NCI-H2107 treated with DMSO at 0.1 percent for 48 hours (cell line): ENCODE measurements at regions not wholly inside any gene's neighbourhood (a gene's known extent, or its start where the extent isn't known, plus 50 kb on each side); places are given as distances from the start of the nearest gene placed in this dataset.

Source experiments
- DNase-seq: peaks from one replicate; lab custom pipeline; 2025; ENCODE audit not compliant: unreplicated experiment; lab: John Stamatoyannopoulos, UW

DNA sequence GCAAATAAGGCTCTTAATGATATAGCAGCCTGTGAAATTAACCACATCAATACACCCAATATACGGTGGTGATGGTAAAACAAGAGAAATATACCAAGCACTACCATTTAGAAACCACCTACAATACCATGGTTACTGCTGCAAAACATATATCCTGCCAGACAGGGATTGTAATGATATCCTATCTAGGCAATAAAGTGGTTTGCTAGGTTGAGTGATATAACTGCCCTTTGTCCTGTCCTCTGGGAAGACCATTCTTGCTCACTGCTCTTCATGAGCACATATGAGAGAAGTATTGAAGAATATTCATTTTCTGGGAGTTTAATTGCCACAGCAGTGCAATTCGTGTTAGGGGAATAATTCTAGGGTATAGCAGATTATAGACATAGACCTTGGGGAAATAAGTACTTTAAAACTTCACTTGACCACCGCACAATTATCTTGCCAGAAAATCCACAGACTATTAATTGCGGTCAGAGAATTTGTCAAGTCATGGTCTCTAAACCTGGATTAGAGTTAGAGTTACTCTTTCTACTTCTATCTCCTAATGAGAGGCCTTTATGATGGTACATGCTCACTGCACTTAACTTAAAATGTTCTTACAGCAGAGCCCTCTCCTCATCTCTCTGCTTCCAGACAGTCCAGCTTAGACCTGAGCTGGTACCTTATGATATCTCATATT is 413.0 kb downstream of the ZNF608 start:
- no peak for DNase-seq

DNA sequence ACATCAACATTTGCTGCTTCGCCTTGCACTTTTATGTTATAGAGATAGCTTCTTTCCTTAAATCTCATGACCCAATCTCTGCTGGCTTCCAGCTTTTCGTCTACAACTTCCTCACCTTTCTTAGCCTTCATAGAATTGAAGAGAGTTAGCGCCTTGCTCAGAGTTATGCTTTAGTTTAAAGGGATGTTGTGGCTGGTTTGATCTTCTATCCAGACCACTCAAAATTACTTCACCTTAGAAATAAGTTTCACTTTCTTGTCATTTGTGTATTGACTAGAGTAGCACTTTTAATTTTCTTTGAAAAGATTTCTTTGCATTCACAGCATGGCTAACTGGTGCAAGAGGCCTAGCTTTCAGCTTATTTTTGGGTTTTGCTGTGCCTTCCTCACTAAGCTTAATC is 414.2 kb downstream of the ZNF608 start:
- no peak for DNase-seq

DNA sequence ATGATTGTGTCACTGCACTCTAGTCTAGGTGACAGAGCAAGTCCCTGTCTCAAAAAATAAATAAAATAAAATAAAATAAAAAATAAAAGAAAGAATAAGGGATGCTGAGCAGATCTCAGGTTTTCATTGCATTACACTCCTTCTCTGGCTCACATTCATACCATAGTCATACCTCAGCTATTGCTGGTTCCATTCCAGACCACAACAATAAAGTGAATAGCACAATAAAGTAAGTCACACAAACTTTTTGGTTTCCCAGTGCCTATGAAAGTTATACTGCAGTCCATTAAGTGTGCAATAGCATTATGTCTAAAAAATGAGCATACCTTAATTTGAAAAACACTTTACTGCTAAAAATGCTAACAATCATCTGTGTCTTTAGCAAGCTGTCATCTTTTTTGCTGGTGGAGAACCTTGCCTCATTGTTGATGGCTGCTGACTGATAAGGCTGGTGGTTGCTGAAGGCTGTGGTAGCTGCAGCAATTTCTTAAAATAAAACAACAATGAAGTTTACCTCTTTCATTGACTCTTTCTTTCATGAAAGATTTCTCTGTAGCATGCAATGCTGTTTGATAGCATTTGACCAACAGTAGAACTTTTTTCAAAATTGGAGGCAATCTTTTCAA is 415.7 kb downstream of the ZNF608 start:
- DNase-seq: no peak

DNA sequence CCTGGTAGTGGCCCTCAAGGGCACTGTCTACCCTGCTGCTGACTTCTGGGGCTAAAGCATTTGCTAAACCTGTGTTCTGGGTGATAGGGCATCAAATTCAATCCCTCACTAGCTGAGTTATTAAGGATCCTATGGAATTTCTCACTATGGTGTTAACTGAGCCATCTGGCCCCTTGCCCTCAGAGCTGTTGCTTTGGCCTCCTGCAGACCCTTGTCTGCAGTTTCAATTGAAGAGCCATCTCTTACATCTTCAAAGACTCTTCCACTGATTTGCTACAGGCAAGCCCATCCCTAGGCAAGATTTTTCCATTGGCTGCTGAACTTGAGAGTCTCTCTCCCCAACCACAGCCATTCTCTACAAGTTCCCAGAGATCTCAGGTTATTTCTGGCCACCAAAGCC is 418.2 kb downstream of the ZNF608 start:
- no peak for DNase-seq

DNA sequence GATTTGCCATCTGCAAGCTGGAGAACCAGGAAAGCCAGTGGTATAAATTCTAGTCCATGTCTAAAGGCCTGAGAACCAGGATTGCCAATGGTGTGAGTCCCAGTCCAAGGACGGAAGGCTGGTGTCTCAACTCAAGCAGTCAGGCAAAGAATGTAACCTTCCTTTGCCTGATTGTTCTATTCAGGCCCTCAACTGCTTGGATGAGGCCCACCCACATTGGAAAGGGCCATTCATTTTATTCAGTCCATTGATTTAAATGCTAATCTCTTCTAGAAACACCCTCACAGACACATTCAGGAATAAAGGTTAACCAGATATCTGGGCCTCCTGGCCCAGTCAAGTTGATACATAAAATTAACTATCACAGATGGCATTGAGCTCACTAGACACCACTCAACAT is 427.8 kb downstream of the ZNF608 start:
- no peak for DNase-seq

DNA sequence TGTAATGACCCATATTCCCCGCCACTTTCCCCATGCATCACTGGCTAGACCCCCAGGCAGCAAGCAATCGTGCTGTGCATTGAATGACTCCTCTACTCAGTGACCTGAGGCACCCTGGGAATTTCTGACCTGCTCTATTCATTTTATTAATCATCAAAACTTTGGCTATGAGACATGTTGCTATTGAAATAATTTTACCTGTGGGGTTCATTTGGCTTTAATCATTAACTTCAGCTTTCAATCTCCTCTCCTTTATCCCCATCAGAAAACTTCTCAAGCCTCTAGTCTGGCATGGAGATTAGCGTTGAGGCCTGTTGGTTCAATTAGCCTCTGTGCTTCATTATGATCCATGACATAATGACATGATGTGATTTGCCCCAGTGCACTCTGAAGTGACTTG is 429.0 kb downstream of the ZNF608 start:
- no peak for DNase-seq

DNA sequence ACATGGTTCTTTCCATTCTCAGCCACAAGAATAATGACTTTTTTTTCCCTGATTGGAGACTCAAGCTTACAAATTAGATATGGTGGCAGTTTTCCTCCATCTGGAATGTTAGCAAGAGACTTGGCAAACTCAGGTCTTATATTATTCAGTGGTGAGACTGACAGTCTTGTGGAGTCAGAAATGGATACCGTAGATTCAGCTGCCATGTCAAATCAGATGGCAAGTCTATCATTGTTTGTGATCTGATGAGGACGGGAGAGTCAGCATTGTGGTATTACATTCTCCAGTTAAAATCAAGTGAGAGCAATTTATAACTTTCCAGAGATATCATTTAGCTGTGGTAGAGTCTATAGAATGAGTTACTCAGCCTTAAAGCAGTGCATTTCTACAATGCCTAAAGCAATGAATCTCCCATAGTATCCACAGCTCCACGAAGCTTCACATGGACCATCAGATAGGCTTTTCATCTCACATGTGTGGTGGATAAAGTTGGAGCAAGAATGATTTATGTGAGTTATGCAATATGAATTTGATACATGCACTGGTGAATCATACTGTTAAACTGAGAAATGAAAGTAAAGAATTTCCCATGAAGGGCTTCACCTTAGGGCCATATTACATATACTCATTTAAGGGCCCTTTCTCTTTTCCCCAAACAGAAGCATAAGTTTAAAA is 430.6 kb downstream of the ZNF608 start:
- DNase-seq: no peak

DNA sequence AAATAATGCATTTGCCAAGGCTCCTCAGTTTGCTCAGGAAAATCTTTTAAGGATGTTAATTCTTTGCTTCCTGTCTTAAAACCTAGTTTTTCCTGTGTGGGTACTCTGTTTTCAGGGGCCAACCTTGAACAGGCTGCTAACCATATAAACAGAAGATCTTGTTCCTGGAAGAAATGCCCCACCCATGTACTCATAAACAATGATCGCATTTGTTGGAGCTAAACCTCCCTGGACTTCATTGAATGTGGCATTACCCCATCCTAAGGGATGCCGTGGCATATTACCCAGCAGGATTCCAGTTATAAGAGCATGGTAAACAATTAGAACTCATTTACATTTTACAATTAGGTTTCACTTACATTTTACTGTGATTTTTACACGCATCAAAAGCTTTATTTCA is 436.0 kb downstream of the ZNF608 start:
- no peak for DNase-seq

DNA sequence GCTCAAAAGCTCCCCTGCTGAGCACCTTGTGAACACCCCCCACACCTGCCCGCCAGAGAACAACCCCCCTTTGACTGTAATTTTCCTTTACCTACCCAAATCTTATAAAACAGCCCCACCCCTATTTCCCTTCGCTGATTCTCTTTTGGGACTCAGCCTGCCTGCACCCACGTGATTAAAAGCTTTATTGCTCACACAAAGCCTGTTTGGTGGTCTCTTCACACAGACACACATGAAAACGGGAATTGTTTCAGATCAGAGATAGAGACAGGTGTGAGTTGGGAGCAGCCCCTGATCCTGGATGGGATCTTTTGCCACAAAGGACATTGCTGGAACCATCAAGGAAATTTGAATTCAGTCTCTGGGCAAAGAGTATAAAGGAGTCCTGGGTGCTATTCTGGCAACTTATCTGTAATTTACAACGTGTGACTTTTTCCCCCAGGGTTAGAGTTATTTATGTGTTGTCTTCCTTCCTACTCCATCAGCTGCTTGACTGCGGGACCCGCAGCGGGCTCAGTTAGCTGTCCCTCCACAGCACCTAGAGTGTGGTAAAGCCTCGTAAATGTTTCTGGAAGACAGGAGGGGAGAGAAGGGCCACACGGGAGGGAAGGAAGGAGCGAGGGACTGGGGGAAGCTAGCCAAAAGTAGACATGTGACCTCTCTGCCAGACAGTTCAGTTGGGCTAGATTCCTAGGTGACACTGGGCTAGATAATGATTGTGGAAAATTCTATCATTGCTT is 437.0 kb downstream of the ZNF608 start:
- no peak for DNase-seq

DNA sequence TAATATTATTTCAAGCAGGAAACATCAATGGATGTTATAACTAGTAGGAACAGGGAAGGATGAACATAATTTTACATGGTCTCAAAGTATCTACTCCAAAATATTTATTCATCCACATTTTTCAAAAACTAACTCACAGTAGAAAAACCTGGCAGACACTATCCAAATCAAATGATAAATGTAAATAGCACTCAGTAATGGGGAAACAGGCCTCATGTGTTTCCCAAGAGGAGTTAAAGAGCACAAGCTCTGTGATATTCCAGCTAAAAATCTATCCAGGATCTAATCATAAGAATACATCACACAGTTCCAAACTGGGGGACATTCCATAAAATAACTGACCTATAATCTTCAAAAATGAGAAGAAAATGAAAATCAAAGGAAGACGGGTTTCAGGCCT is 443.1 kb downstream of the ZNF608 start:
- DNase-seq: no peak

DNA sequence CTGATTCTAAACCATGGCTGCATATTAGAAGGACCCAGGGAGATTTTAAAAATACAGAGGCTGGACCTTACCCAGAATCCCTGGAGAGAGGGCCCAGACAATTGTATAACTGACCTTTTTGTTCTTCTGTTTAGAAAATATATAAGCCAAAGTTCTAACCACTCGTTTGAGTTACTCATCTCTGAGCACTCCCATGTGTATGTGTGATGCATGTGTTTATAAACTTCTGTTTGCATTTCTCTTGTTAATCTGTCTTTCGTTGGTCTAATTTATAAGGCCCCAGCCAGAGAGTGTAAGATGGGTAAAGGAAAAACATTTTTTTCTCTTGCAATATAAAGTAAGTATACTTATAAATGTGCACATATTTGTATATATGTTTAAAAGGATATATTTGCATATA is 443.9 kb downstream of the ZNF608 start:
- no peak for DNase-seq

DNA sequence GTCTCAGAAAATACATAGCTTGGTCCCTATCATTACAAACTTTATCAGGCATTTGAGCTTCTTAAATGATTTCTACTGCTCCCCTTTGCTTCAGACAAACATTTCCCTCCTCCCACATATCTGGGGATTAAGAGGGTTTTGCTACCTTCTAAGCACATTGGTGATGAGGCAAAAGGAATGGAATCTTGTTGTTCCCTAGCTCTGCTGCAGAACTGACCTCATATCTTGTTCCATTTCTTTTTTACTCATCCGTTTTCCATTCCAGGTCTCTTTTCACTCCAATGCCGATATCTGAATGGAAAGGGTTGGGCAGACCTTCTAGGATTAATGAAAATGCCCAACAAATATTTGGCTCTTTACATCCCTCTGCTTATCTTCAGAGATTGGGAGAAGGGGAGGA is 444.6 kb downstream of the ZNF608 start:
- no peak for DNase-seq

DNA sequence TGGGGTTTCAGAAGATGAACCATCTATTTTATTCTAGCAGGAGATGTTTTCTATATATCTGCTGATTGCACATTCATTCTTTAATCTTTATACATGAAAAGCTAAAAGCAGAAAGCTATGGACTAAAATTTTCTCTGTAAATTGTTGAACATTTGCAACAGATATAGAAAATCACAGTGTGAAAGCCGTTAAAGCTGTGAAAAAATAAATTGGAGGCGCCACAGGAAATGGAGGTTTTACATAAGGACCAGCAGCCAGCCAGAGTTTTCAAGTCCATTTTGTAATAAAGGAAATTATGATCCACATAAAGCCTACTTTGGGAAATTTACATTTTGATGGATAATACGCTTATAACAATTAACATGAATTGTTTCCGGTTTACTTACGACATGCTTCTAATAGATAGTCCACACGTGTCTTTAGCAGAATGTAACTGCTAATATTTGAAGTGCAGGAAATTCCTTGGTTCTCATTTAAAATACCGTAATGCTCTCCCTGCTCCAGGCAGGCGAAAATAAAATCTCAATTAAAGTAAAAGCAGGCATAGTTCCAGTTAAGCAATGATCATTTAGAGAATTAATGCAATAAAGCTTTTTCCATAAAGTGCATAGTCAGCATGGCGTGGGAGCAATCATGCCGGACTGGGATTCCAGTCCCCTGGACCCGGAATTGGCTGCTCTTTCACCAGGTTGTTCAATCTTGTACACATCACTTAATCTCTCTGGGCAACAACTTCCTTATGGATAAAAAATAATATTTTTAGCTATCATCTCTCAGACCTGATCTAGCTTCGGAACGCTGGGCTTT is 445.4 kb downstream of the ZNF608 start:
- DNase-seq: no peak

DNA sequence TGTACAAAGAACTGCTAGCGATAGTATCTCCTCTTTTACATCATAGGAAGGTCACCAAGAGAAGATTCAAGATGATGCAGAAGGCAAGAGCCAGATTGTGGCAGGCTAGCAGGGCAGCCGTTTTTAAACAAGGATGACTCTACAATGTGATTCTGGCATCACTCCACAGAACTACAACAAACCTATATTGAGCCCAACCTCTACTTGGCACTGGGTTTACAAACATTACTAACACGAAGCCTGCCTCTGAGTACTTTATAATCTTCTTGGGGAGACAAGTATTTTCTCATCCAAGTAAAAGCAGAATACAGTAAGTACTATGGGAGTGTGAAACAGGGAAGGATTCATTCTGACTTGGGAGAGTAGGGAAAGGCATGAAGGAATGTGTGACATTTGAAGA is 448.6 kb downstream of the ZNF608 start:
- DNase-seq: no peak

DNA sequence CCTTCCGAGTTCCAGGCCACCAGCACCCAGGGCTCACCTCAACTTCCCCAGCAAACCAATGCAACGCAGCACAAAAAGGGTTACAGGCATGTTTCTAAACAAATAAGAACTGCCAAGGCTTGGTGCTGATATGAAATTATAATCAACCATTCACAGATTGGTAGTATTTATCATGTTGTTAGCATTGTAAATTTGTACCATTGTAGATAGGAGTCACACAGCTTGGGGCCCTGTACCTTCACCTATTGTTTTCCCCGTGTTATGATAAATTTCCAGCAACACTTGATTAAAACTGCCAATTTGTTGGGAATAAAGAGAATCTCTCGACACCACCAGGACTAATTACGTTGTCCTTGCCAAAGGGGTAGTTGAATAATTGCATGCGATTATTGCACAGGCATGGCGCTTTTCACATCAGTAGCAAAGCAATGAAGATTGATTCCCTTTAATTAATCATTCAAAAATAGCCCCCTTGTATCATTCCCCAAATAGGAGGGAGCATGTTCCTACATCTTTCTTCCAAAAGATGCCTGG is 454.1 kb downstream of the ZNF608 start:
- no peak for DNase-seq

DNA sequence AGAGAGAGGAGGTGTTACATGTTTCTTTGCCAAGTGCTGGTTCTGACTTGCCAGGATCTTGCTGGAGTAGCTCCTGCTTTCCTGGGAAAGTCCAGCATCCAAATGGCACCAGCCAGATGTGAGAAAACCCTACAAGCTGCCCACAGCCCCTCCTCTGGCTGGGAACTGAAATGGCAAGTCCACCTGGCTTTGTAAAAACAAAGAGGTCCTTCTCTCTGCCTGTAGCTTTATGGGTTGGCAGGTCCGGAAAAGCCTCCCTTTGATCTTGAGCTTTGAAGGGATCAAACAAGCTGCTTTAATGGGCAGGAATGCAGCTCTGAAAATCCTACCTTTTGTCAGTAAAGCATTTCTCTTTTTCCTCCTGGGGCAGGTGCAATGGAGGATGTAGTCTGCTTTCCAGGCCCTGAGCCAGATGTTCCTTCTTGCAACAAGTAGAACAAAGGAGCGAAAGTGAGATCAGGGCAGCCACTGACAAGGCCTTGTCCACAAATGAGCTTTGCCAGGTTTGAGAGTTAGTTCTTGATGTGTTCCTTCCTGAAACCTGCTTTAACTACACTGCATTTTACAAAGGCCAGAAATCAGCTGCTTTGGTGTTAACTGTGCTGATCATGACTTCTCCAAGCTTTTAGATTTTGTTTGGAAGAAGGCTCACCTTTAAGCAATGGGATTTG is 456.7 kb downstream of the ZNF608 start:
- peak; percentile 49 for DNase-seq

DNA sequence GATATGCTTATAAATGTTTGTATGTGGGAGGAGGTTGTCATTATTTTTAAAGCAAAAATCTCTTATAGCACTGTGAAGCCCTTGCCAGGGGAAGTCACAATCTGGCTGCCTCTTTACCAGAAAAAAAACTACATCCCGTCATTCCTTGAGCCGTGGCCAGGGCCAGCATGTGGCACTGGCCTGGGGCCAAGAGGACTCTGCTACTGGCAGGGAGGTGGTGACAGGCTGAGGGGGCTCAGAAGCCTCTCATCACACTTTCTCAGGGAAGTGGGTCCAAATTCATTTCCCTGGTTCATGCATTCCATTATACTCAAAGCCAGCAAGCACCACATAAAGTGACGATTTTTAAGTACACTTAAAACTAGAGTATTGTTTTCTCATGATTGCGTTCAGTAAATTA is 457.3 kb downstream of the ZNF608 start:
- DNase-seq: no peak

DNA sequence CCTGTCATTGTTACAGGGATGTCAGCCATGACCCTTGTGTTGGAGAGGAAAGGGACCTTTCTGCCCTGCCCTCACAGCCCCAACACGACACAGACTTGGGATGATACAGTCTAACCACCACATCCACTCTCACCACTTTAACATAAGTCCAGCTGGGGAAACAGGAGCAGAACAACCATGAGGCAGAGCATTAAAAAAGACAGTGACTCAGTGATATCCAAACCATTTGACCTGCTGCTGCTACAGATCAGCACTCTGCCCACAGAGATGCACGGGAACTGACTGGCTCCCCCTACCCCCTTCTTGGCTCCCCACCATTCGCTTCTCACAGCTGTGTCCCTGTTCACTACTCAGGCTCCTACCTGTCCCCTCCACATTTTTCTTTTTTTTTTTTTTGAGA is 458.6 kb downstream of the ZNF608 start:
- no peak for DNase-seq

DNA sequence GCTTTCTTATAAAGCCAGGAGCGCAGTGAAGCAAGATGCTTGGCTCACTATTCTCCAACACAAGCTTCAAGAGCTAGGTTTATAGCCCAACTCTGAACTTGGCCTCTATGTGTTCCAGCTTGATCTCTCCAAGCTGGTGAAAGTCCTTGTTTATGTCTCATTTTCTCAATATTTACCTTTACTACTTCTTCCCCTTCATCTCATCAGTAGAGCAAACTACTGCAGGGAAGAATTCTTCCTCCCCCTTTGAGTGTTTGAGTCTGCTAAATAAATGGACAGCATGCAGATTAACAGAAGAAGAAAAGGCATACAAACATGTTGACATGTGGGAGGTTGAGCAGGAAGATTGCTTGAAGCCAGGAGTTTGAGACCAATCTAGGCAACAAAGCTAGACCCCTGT is 460.7 kb downstream of the ZNF608 start:
- DNase-seq: no peak

DNA sequence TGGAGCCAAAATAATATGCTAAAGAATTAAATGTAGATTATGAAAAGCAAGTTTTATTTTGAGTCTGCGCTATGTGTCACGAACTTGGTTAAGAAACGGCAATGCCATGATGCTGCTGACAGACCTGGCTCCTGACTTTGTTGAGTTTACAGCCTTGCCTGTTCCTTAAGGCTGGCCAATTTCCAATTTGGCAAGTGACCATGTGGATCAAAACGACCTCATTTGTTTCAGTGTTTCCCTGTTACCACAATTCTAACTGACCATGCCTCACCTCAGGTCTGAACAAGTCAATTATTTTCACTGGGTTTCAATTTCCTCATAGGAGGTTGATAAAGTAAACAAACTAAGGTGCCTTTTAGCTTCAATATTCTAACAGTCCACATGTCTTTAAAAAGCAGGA is 461.4 kb downstream of the ZNF608 start:
- DNase-seq: no peak
